NOMO-1 (cell line): ENCODE measurements at regions not wholly inside any gene's neighbourhood (a gene's known extent, or its start where the extent isn't known, plus 50 kb on each side); places are given as distances from the start of the nearest gene placed in this dataset.
"Not testable (repeated sequence)": the region's sequence is repeated elsewhere in the genome, so short reads cannot be mapped to it uniquely, and the experiment has no call there.

Experiments used
- DNase-seq, 2 experiments: peaks; one replicate each; lab custom pipeline; 2025; ENCODE audit not compliant: unreplicated experiment in 2 of 2; lab: John Stamatoyannopoulos, UW

DNA sequence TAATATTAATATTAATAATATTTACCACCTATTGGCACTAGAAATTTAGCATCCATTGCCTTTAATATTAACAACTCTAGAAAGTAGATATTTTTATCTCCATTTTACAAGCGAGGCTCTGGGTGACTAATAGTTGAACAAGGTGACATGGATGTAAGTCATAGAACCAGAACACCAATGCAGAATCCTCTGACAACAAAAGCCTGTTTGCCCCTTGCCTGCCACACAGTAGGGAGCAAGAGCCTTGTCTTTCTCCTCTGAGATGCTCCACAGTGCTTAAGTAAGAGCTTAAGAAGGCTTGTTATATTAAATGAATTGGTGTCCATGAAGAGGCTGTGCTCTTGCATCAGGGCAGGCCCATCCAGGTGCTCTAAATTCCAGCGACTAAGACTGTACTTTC is 51.2 kb upstream of the LBX1 start:
- no peak for DNase-seq

DNA sequence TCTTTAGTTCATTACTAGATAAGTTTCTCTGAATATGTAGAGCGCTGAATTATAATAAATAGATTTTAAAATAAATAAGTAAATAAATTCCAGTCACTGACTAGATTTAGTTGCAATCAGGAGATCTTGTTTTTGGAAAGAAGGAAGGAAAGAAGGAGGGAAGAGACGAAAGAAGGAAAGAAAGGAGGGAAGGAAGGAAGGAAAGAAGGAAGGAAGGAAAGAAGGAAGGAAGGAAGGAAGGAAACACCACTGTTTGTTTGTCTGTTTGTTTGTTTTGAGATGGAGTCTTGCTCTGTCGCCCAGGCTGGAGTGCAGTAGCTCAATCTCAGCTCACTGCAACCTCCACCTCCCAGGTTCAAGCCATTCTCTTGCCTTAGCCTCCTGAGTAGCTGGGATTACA is 51.7 kb upstream of the LBX1 start:
- DNase-seq, result not testable (repeated sequence)

DNA sequence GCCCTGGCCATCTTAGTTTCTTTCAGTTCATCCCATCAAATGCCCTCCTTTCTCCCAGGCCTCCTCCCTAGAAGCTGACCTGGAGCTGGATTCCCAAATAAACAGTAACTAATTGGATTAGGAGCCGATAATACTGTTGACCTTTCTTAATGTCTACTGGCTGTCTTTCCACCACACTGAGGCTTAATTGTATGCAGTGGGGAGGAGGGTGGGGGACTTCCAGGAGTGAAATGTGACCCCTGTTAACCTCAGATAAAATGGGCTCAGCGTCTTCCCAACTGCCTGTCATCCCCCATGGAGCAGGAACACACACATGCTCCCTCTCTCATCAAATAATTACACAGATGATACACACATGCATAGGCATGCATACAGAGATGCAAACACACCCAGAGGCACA is 53.7 kb upstream of the LBX1 start:
- no peak for DNase-seq

DNA sequence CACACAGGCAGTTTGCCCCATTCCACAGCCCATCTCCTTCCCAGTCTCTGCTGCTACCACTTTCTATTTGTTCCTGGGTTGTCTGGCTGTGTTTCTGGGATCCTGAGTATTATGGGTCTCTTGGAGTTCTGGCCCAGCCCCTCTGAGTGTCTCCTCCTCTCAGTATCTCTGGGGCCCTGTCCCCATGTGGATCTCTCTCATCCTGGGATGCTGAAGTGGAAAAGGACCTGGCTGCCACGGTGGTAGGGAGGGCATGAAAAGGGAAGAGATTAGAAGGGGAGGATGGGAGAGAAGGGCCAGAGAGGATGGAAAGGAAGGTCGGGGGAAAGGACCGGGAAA is 54.5 kb upstream of the LBX1 start:
- DNase-seq, result no peak

DNA sequence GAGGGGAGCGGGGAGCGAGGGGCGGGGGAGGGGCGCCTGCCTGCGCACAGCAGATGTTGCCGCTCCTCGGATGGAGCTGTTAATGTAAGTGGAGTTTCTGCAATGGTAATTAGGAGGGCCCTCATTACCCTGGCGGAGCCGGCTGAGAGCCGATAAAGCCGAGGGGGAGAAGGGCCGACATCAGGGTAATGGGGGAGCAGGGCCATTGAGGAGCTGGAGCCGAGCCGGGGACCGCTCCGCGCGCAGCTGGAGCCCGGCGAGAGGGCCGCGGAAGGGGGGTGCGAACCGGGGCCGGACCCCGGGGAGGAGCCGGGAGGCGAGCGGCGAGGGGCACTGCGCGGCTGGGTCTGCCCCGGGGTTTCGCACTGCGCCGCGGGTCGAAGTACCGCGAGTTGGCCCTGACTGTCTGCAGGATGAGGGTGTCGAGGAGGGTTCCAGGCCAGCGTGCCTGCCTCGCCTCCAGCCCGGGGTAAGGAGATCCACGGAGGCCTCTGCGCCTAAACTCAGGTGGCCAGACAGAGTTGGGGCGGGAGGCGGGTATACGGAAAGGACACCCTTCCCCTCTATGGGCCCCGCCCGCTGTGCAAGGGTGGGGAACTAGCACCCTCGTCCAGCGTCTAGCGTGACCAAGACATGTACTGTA is 55.0 kb upstream of the LBX1 start:
- DNase-seq, result no peak

DNA sequence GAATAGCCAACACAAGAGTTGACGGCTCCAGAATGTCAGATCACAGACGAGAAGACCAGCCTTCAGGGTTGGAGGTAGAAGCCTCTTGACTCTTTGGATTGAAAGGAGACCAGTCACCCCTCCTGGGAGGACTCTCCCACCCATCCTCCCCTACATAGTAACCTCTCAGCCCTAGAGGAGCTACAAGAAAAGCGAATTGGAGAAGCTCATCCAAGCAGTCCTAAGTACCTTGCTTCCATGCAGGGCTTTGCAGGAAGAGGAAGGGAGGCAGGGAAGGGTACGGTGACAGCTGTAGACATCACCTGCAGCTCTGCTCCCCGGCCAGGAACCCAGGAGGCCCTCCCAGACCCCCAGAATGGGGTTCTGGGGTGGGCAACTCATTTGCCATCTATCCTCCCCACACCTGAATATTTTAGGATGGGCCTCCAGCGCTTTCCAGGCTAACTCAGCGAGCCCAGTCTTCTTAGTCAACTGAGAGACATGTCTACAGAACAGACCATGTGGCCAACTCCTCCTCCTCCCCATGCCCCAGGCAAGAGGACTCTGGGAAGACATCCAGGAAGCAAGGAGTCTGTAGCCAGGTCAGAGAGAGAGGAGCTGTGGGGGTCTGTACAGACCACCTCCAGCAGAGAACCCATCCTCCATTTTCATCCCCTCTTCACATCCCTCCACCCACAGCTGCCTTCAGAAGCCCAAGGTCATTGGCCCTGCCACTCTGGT is 55.6 kb upstream of the LBX1 start:
- no peak for DNase-seq

DNA sequence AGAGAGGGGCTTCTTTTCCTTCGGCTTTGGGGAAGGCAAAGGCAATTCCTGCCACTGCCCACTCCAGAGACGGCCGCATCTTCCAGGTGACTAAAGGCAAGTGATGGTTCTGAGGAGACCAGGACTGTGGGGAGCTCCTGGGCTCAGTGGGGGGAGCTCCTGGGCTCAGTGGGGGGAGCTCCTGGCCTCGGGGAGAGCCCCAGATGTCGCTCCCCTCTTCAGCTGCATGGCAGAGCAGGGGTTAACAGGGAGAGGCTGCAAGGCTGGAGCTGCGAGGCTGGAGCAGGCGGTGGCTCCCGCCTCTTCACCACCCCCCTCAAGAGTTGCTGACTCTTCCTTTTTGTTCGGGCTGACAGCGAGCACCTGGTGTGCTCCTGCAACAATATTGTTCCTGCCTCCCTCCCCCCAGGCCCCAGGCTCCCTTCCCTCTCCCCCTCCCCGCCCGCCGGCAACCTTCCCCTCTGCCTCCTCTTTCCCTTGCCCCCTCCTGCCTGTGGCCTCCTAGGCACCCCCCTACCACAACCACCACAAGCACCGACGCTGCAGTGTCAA is 56.3 kb upstream of the LBX1 start:
- DNase-seq, result no peak

DNA sequence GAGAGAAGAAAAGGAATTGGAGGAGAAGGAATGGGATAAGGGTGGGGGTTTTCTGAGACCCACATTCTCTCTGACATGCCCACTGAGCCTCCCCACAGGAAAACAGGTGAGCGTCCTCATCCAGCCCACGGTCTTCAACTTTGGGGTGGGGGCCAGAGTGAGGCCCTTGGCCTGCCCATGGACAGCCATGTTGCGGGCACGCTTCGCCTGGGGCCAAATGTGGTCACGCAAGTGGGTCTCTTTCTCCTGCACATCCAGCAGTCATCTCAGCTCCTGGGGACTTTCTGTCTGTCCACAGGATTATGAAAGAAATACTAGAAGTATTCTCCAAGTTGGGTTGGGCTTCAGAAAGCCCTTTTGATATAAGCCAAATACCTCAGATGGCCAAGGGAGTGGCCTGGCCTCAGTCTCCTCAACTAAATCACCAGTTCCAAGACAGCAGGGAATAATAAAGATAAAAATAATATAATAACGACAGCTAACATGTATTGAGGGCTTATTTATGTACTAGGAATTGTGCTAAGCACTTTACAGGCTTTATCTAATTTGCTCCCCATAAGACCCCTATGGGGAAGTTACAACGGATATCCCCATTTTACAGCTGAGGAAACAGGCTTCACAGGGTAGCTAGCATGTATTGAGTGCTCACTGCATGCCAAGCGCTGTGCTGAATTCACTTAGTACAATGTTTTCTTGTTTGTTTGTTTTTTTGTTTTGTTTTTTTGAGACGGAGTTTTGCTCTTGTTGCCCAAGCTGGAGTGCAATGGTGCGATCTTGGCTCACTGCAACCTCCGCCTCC is 57.2 kb upstream of the LBX1 start:
- no peak for DNase-seq

DNA sequence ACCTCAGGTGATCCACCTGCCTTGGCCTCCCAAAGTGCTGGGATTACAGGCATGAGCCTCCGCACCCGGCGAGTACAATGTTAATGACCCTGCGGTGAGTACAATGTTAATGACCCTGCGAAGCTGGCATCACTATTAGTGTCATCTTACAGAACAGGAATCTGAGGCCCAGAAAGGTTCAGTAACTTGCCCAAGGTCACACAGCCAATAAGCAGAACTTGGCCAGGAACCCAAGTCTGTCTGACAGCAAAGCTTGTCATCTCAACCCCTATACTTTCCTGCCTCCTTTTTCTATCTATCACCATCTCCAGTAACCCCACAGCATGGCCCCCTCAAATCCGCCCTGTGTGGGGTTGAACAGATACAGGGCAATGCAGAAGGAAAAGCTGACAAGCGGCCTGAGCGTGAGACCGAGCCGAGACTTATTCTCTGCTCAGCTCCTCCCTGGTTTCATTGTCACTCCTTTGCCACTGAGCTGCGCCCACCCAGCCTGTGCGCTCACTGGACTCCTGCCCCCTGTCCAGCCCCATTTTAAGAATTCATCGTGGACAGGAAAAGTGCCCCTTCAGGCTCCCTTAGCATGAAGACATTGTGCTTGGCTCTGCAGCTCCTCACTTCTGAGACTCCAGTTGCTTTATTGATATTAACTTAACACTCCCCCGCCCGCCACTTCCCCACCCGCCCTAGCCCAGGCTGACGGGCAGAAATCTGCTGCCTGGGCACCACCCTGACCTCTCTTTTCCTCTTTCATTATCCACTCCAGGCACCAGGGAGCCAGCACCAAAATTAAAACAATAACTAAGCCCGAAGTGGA is 58.1 kb upstream of the LBX1 start:
- no peak for DNase-seq

DNA sequence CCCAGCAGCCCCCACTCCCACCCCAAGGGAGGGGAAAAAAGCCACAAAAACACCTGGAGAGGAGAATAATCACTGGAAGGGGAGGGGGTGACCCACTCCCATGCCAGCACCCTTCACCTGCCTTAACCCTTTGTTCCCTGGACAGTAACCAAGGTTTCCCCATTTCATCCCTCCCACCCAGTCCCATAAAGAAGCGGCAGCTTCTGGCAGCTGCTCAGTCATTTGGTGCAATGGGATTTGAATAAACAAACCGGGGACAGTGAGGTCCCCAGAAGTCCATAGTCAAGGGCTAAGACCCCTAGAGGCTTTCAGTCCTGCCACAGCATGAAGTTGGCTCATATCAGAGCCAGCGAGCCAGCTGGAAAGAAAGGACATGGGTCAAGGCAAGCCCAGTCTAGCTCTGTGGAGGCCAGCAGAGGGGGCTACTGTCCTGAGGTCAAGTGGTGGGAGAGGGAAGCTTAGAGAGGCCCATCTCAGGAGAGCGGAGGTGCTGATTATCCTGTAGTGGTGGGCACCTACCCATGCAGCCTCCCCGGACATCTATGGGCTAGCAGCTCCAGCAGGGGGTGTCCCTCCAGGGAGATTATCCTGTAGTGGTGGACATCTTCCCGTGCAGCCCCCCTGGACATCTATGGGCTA is 58.9 kb upstream of the LBX1 start:
- DNase-seq, result no peak

DNA sequence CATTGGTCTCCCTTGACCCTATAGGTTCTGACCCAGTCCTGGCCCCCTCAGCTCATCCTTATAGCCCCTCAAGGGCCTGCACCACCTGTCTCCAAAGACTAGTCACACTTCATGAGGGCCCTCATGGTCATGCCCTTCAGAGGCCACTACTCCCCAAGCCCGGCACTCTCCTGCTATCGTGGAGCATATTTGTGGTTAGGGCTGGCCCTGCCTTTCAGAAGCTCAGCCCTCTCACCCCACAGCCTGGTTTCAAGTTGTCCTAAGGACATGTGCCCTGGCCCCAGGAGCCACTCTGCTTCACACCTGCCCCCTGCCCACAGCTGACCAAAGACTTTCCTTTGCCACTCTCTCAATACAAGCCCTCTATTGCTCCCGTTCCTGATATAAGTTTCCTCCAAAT is 60.3 kb upstream of the LBX1 start:
- no peak for DNase-seq

DNA sequence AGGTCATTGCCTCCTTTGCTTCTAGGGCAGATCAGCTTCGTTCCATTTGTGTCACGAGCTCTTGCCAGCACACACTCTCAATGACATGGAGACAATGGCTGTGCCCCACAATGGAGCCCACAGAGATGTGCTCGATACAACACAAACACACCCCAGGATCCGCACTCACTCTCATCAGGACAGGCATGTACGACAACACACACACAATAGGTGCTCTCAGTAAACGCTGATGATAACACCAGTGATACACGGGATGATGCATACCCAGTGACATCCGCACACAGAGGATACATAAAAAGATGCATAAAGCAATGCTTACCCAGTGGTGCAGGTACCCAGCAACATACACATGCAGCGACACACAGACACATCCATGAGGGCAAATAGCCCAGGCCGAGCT is 61.2 kb upstream of the LBX1 start:
- no peak for DNase-seq

DNA sequence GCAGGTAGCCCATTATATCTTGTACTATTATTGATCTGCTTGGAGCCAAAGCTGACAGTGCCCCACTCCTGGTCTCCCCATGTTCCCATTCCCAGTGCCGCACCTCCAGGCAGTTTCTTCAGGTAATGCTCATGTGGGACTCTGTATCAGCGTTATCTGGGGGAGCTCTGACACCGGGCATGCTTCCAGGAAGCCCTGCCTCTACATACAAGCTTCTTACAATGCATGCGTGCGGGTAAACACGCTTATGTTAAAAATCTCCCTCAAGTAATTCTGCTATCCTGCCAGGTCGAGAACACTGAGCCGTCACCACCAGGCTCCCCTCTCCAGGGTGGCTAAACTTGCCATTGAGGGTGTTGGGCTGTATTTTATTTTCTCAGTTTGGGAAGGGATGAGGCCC is 61.6 kb upstream of the LBX1 start:
- no peak for DNase-seq

DNA sequence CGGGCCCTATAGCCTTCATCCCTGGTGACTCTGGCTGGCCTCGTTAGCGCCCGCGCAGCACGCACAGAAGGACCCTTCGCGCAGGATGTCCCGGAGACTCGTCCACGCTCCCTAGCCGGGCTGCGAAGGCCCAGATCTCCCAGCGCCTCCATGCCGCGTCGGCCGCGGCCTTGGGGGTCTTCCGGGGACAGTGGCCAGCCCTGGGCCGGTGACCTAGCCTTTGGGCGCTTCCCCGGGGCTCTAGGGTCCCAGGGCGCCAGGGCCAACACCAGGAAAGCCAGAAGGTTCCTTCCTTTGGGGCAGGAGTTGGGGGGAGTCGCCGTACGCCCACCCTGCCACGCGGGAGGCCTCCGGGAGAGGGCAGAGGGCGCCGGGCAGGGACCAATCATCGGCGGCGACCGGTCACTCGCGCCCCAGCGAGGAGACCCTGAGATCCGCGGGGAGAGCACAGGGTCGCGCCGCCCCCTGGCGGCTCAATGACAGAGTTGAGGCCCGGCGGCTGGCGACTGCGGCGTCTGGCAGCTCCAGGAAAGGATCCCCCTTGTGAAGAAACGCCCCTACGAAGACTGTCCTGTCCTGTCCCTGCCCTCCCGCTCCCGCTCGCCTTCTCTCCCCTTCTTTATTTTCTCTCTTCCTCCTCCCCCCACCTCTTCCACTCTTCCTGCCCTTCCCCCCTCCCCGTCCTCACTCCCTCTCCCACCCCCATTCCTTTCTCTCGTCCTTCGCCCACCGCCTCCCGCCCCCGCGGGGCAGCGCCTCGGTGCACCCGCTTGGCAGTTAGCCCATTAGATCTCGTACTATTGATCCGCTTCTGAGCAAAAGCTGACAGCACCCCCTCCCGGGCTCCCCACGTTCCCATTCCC is 62.3 kb upstream of the LBX1 start:
- peak; percentile 29 to 30 for DNase-seq

DNA sequence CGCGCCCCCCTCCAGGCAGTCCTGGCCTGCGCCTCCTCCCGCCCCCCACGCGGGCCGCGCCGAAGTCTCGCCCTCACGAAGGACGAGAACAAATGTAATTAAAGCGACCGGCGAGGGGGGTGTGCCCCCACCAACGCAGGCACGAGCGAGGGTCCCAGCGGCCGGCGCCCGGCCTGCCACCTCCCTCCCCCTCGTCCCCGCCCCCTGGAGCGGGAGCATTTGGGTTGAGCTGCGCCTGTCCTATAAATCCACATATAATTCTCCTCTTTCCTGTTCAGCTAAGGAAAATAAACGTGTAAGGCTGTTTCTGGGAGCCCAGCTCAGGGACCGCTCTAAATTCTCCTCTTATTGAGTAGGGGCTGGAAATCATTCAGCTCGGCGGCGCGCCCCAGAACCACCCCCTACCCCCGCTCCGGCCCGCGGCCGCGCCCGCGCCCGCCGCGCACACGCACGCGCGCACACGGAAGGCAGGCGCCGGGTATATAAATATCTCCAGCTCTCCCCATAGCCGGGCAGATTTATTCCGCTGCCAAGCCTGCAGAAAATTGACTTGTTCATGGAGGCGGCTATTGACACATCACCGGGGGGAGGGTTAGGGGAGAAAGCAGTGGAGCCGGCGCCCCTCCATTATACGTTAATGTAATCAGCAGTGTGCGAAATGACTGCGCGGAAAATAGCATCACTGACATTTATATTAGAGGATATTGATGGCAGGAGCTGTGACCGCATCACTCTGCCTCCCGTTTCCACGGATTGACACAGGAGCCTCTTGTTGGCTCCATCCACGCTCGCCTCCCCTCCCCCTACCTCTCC is 61.6 kb upstream of the BTRC start:
- DNase-seq, result no peak

DNA sequence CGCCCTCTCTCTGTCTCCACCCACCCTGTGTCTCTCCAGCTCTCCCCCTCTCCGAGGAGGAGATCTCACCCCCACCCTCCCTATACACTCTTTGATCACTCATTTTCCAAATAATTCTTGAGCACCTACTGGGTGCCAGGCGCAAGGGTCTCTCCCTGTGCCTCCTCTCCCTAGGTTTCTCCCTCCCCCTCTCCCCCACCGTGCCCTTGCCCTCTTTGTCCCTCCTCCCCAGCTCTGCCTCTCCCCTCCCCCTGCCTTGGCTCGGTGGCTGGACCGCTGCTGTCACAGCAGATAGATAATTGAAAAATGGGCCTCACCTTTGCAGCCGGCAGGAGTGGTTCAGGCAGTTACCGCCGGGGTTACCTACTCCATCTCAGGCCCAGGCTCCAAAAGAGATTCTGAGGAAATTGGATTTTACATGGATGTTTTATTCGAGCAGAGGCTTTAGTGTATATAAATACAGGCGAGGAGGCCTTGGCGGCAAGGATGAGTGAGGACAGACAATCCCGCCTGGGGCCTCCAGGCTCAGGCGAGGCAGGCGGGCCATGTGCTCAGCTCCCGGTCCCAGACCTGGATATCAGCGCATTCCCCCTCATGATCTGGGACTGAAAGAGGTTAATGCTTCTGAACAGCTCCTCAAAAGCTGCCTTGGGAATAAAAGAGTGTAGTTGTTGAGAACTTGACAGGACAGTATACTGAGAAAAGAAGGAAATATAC is 60.8 kb upstream of the BTRC start:
- no peak for DNase-seq

DNA sequence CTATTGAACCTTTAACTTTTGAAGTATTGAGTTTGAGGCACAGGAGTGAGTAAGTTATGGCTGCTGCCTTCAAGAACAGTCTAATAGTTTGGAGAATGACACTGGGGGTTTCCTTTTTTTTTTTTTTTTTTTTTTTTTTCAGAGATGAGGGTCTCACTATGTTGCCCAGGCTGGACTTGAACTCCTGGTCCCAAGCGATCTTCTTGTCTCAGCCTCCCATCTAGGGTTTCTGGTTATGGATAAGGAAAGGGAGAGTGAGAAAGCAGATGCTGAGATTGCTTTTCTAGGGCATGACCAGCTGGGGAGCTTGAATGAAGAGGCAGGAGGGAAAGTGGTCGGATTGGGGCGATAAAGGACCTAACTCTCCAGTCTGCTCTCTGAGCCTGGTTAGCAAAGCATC is 59.9 kb upstream of the BTRC start:
- DNase-seq, result no peak

DNA sequence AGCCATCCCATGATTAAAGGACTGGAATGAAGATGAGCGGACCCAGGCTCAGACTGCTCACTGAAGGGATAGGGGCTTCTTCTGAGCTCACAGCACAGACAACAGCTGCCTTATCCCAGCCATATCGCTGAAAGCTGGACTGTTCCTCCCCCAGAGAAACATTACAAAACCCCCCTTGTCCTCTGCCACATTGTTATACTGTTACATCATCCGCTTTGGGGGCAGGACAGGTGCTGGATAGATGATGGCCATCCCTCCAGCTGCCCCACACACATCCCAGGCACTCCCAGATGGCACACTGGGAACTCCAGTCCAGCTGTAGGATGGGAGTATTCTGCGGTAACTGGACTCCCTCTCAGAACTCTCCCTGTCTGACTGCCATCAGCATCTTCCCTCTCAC is 58.7 kb upstream of the BTRC start:
- no peak for DNase-seq
